OCI-M1 (cell line): ENCODE measurements at regions not wholly inside any gene's neighbourhood (a gene's known extent, or its start where the extent isn't known, plus 50 kb on each side); places are given as distances from the start of the nearest gene placed in this dataset.

ENCODE experiments used
- DNase-seq: peaks from one replicate; lab custom pipeline; 2025; lab: John Stamatoyannopoulos, UW

GRCh38 chr5:72005671-72006070 is 101.6 kb upstream of the MAP1B start:
- DNase-seq: no peak

DNA sequence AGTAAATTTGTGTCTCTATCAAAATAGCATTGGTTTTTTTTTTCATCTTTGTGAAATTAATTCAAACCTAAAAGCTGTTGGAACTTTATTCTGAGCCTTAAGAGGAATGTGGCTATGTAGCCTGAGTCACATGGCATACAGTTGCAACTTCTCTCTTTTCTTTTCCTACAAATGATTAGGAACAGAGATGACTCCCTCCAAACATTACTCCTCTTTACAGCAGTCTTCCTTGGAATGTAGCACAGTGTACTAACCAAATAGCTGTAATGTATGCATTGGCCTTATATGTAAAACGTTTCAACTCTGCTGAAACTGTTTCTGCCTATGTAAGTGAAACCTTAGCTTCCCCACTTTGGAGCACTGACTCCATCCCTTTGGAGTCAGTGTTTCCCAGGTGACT is 100.9 kb upstream of the MAP1B start:
- no peak for DNase-seq

GRCh38 chr5:72007336-72008111 is 99.8 kb upstream of the MAP1B start:
- DNase-seq: no peak

GRCh38 chr5:72009280-72009679 is 98.0 kb upstream of the MAP1B start:
- DNase-seq: no peak

- no peak for DNase-seq
Observed at GRCh38 chr5:72010430-72010829, 96.8 kb upstream of the MAP1B start.

- no peak for DNase-seq
Observed at GRCh38 chr5:72012906-72013305, 94.4 kb upstream of the MAP1B start.

DNA sequence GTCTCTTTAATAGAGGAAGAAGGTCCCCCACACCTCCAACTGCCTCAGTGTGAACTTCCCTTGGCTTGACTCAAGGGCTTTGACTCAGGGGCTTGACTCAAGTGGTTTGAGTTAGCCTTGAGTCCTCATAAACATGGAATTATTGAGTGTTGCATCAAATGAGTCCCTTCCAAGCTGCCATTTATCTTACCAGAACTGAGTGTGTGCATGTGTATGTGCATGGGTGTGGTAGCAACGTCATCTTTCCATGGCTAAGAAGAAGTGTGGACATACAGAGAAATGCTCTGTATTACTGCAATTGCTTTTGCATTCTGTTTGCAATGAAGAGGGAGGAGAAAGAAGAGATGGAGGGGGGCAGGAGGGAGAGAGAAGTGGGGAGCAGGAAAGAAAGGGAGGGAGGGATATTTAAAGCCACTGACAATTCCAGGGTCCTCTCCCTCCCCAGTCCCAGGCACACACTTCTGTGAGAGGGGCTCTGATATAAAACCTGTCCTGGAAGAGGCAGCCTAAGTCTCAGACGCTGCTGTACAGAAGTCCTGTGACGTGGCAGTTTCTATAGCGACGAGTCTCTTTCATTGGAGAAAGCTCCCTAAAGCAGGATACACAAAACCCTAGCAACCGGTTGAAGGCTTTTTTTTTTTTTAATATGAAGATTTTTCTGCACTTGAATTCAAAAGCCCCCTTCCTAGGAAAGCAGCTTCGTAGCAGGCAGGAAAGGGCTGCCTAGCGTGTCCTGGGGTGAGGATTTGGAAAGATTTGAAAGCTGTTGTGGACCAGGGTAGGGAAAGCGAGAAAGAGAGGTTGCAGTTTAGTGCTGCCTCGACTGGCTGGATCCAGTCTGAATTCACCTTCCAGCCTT is 93.3 kb upstream of the MAP1B start:
- DNase-seq: no peak

DNA sequence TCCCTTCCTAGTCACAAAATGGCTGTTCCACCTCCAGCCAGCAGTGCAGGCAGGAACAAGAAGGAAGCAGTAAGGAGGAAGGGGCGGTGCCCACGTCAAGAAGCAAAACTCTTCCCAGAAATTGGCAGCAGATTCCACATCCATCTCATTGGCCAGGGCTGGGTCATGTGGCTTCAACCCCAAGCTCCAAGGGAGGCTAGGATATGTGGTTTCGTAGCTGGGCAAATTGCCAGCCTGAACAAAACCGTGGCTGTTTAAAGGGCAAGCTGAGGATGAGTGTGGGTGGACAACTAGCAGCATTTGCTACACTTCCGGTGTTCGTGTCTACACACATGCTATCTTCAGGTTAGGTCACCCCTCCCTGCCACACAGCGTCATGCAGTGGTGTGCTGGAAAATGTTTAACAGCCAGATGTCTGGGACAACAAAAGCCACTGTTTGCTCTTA is 92.1 kb upstream of the MAP1B start:
- peak; percentile 97 for DNase-seq

DNA sequence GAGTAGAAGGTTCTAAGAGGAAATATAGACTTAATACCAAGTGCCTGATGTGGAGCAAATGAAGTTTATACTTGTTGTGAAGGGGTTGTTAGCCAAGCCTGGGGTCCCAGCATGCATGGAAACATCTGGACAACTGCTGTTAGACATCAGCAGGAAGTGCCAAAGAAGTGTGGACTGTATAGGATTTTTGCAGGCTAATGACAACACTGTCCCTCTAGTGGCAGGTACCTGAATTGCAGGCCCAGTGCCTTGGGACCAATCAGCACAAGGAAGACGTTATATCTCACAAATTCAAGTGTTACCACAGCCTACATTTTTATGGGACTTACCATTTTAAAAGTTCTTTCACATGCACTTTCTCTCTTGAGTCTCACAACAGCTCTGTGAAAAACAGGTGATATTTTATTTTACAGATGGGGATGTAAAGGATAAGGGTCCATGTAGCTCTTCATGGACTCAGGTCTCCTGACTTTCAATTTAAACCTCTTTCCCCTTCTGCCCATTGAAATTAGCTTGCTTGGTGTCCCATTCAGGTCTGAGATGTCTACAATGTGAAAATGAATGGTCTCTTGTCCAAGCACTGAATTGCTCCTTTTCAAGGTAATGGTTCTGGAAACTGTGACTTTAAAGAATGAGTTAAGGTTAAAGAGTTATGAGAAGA is 89.0 kb upstream of the MAP1B start:
- DNase-seq: peak; percentile 75

GRCh38 chr5:72020161-72020983 is 86.9 kb upstream of the MAP1B start:
- DNase-seq: no peak

- DNase-seq: no peak
Observed at GRCh38 chr5:72021651-72022357, 85.5 kb upstream of the MAP1B start.

GRCh38 chr5:72028382-72028781 is 78.9 kb upstream of the MAP1B start:
- DNase-seq: no peak

- no peak for DNase-seq
Observed at GRCh38 chr5:72030237-72030636, 77.0 kb upstream of the MAP1B start.

DNA sequence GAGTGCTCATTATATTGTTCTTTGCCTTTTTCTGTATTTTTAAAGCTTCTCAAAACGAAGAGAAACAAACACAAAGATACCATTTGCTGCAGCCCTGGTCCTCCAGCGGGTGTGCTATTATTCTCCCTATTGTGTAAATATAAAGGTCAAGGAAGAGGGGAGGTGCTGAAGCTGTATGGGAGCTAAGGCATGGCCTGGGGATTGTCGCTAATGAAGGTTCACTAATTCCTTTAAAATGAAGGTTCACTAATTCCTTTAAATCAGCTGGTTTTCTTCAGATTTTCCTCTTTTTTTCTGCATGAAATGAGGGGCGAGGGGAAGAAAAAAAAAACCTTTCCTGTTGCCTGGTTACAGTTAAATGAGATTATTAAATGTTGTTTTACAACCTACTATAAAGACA is 74.5 kb upstream of the MAP1B start:
- DNase-seq: no peak

DNA sequence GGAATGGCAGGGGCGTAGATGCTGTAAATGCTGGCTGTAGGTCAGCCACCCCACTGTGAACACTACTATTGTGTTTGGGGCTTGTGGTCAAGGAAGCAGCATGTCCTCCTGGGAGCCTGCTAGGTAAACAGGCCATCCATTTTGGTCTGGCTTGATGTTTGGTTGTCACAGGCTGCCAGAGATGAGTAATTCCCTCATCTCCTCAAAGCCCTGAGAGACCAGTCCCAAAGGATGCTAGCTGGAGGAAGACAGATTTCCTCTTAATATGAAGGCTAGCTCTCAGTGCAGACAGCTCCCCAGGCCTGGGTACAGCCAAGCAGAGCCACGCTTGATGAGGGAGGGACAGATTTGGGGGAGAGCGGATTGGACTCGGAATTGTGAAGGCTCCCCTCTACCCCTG is 72.5 kb upstream of the MAP1B start:
- DNase-seq: no peak

DNA sequence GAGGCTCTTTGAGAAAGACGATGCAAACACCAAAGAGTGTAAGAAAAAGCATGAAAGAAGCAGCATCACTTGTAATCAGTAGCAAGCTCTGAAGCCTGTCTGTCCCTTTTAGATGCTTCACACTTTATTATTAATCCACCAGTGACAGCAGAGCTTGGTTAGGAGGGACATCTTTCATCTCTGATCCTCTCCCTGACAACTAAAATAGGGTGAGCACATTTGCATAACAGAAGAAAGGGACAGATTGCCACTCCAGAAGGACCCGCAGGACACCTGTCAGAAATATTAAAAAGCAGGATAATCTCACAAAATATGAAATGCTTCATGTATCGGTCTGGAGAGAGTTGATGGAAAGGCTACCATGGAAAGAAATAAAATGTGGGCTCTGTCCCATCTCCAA is 71.4 kb upstream of the MAP1B start:
- no peak for DNase-seq

DNA sequence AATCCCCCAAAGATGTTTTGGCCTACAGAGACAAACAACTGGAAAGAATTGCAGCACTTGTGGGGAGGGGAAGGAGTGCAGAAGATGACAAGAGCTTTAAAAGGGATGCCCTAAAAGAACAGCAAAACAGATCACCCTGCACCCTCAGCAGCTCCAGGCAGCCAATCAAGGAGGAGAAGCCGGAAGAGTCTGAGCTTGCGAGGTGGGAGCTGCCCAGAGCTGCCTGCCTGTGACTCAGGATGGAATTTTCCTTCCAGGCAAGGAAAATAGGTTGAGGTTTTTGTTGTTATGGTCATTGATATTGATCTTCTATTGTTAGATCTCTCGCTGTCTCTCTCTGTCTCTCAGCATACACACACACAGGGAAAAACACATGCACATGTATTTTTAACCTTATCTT is 70.3 kb upstream of the MAP1B start:
- DNase-seq: no peak

- no peak for DNase-seq
Observed at GRCh38 chr5:72040513-72040912, 66.8 kb upstream of the MAP1B start.

DNA sequence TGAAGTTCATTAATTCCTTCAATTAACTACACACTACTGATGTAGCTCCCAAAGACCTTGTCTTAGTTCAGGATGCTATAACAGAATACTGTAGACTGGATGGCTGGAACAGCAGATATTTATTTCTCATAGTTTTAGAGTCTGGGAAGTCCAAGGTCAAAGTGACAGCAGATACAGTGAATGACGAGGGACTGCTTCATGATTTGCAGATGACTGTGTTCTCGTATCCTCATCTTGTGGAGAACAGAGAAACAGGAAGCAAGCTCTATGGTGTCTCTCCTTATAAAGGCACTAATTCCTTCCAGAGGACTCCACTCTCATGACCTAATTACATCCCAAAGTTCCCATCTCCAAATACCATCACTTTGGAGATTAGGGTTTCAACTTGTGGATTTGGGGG is 65.6 kb upstream of the MAP1B start:
- DNase-seq: no peak

DNA sequence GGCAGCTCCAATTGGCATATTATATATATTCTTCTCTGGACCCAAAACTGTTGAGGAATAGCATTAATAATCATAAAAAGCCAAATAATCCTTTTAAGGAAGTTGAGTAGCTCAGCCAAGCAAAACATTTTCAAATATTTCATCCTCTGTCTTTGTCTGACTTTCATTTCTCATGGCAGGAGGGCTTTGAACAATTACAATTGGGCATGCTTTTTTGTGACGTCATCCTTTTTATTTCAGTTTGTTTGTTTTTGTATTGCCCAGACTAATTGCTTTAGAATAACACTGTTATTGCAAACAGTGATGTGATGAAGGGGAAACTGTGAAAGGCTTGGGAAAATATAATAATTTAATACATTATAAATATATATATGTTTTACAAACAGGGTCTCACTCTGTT is 65.2 kb upstream of the MAP1B start:
- DNase-seq: no peak

DNA sequence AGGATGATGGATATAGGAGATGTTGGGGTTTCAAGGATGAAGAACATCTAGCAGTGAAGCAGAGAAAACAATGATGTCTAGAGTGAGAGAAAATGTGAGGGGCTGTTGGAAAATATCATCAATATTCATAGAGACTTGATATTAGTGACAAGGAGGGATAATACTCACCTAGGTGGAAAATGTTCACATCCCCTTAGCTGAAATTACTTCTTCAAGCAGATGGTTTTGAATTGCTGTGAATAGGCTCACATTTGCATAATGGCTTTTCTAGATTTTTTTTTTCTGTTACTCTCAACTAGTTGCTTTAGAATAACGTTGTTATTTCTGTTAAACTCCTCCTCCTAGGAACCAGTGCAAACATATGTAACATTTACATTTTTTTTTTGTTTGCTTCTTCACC is 61.6 kb upstream of the MAP1B start:
- DNase-seq: no peak
